ENCODE measurements at regions not wholly inside any gene's neighbourhood (a gene's known extent, or its start where the extent isn't known, plus 50 kb on each side); places are given as distances from the start of the nearest gene placed in this dataset.

- TF ChIP-seq CTCF (IDR thresholded peaks at IDR 0.05), result no peak
- TF ChIP-seq EP300 (IDR thresholded peaks at IDR 0.05), result no peak
Measured at GRCh38 chr16:8388684-8389083, 201.6 kb downstream of the TMEM114 start.

Measured in ovary (tissue), 3 donors.